ENCODE measurements at regions not wholly inside any gene's neighbourhood (a gene's known extent, or its start where the extent isn't known, plus 50 kb on each side); places are given as distances from the start of the nearest gene placed in this dataset.

DNA sequence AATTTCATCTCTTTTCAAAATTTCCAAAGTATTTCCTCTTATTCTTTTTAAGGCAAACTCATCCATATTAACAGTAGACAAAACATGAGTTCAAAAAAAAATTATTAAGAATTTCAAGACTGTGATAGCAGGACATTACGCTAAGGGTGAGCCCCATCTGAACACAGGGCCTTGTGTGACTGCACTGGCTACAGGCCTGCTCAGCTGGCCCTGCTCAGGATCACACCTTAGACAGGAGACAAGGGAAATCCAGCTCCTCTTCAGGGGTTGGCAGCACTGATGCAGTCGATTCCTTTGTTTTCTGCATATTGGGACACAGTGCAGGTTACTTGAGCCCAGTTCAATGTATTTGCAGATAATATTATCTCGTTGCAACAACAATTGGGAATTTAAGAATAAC lies 444.7 kb downstream of the PLK2 start:
- no peak for DNase-seq (ENCODE audit: low spot score in 2 of 2)
- no peaks in the 10 kb centered on the region for H3K9me3 ChIP-seq
- in situ Hi-C loops (cut with MboI; ENCODE audit: low sequenced_read_pairs) = no loop called here
- H3K27me3 ChIP-seq (ENCODE audit: low read depth) = no peaks in the 10 kb centered on the region
- H3K4me1 ChIP-seq = peaks cover 9% of the 10 kb centered on the region
- no peaks in the 10 kb centered on the region for H3K36me3 ChIP-seq (replicated peaks)
- no peak overlapping the region for H3K4me3 ChIP-seq

- Histone ChIP-seq H3K4me1 (peaks cover 9% of the 10 kb centered on the region), H3K9me3 (no peaks in the 10 kb centered on the region), H3K4me3 (no peak overlapping the region), H3K36me3 (replicated peaks) (no peaks in the 10 kb centered on the region), H3K27me3 (ENCODE audit: low read depth) (no peaks in the 10 kb centered on the region)
- DNase-seq (ENCODE audit: low spot score in 2 of 2) = no peak
- in situ Hi-C loops (cut with MboI; ENCODE audit: low sequenced_read_pairs) = no loop called here
These were observed 446.2 kb downstream of the PLK2 start for GRCh38 chr5:58013542-58014258.

GRCh38 chr5:58012801-58013315 lies 447.0 kb downstream of the PLK2 start:
- H3K4me3 ChIP-seq = no peak overlapping the region
- no peaks in the 10 kb centered on the region for H3K36me3 ChIP-seq (replicated peaks)
- H3K9me3 ChIP-seq = no peaks in the 10 kb centered on the region
- H3K27me3 ChIP-seq (ENCODE audit: low read depth) = no peaks in the 10 kb centered on the region
- peaks cover 8% of the 10 kb centered on the region for H3K4me1 ChIP-seq
- in situ Hi-C loops (cut with MboI; ENCODE audit: low sequenced_read_pairs) = no loop called here
- no peak for DNase-seq (ENCODE audit: low spot score in 2 of 2)

GRCh38 chr5:58012102-58012501 lies 447.8 kb downstream of the PLK2 start:
- Histone ChIP-seq H3K36me3 (replicated peaks) (no peaks in the 10 kb centered on the region), H3K4me1 (peaks cover under 1% of the 10 kb centered on the region), H3K27me3 (ENCODE audit: low read depth) (no peaks in the 10 kb centered on the region; the same call in 1 of the 2 replicates), H3K9me3 (no peaks in the 10 kb centered on the region), H3K4me3 (no peak overlapping the region)
- DNase-seq (ENCODE audit: low spot score in 2 of 2) = peak in 1 of 2 experiments; percentile 11
- in situ Hi-C loops (cut with MboI; ENCODE audit: low sequenced_read_pairs) = no loop called here

- in situ Hi-C loops (cut with MboI; ENCODE audit: low sequenced_read_pairs) = no loop called here
- H3K4me1 ChIP-seq = no peaks in the 10 kb centered on the region
- H3K27me3 ChIP-seq (ENCODE audit: low read depth) = no peaks in the 10 kb centered on the region; the same call in 1 of the 2 replicates
- no peak overlapping the region for H3K4me3 ChIP-seq
- no peaks in the 10 kb centered on the region for H3K36me3 ChIP-seq (replicated peaks)
- H3K9me3 ChIP-seq = no peaks in the 10 kb centered on the region
- DNase-seq (ENCODE audit: low spot score in 2 of 2) = no peak
These were observed 448.6 kb downstream of the PLK2 start for GRCh38 chr5:58011301-58011700.

DNA sequence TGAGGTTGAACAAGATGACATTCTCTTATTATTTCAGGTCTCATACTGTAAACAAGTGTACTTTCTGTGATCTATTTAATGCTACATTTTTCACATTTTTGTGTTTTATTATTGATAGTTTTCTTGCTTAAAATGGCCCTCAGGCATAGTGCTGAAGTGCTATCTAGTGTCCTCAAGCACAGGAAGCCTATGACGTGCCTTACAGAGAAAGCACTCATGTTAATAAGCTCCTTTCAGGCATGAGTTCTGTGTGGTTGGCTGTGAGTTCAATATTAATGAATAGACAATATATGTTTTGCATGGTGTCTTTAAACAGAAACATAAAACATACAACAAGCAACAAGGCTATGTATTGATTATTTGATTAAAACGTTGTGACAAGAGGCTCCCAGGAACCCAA lies 450.1 kb downstream of the PLK2 start:
- DNase-seq (ENCODE audit: low spot score in 2 of 2) = no peak
- in situ Hi-C loops (cut with MboI; ENCODE audit: low sequenced_read_pairs) = no loop called here
- Histone ChIP-seq H3K4me3 (no peak overlapping the region), H3K36me3 (replicated peaks) (no peaks in the 10 kb centered on the region), H3K27me3 (ENCODE audit: low read depth) (no peaks in the 10 kb centered on the region; the same call in 1 of the 2 replicates), H3K4me1 (no peaks in the 10 kb centered on the region), H3K9me3 (no peaks in the 10 kb centered on the region)

DNA sequence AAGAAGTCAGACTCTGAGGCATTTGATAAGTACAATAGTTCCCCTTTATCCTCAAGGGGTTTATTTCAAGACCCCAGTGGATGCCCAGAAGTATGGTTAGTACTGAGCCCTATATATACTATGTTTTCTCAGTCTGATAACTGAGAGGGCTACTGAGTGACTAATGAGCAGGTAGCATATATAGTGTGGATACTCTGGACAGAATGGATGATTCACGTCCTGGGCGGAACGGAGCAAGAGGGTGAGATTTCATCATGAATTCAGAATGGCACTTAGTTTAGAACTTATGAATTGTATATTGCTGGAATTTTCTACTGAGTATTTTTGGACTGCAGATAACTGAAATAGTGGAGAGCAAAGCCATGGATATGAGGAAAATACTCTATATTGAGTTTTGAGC lies 457.6 kb downstream of the PLK2 start:
- Histone ChIP-seq H3K4me1 (no peaks in the 10 kb centered on the region), H3K4me3 (no peak overlapping the region), H3K9me3 (no peaks in the 10 kb centered on the region), H3K36me3 (replicated peaks) (no peaks in the 10 kb centered on the region), H3K27me3 (ENCODE audit: low read depth) (no peaks in the 10 kb centered on the region)
- no peak for DNase-seq (ENCODE audit: low spot score in 2 of 2)
- in situ Hi-C loops (cut with MboI; ENCODE audit: low sequenced_read_pairs) = no loop called here

DNA sequence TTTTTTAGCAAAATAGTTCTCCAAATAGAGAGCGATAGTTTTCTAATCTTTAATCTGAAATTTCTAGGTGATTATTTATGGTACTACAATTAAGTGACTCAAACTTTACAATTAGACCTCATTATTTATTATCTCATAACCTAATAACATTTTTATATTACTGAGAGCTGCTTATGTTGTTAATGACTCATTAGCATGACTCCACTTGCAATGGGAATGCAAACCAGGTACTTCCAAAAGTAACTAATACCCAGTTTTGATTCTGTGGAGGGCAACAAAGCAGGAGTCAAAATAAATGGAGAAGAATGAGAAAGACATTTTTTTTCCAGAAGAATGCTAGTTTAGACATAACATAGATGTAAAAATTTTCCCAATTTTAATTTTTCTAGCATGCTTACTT lies 466.0 kb downstream of the PLK2 start:
- no peak for DNase-seq (ENCODE audit: low spot score in 2 of 2)
- Histone ChIP-seq H3K4me1 (no peaks in the 10 kb centered on the region), H3K36me3 (replicated peaks) (no peaks in the 10 kb centered on the region), H3K27me3 (ENCODE audit: low read depth) (no peaks in the 10 kb centered on the region), H3K4me3 (no peak overlapping the region), H3K9me3 (no peaks in the 10 kb centered on the region)
- in situ Hi-C loops (cut with MboI; ENCODE audit: low sequenced_read_pairs) = no loop called here

GRCh38 chr5:57989378-57989777 lies 470.5 kb downstream of the PLK2 start:
- Histone ChIP-seq H3K4me3 (no peak overlapping the region), H3K9me3 (no peaks in the 10 kb centered on the region), H3K4me1 (no peaks in the 10 kb centered on the region), H3K36me3 (replicated peaks) (no peaks in the 10 kb centered on the region), H3K27me3 (ENCODE audit: low read depth) (no peaks in the 10 kb centered on the region)
- no peak for DNase-seq (ENCODE audit: low spot score in 2 of 2)
- in situ Hi-C loops (cut with MboI; ENCODE audit: low sequenced_read_pairs) = no loop called here

DNA sequence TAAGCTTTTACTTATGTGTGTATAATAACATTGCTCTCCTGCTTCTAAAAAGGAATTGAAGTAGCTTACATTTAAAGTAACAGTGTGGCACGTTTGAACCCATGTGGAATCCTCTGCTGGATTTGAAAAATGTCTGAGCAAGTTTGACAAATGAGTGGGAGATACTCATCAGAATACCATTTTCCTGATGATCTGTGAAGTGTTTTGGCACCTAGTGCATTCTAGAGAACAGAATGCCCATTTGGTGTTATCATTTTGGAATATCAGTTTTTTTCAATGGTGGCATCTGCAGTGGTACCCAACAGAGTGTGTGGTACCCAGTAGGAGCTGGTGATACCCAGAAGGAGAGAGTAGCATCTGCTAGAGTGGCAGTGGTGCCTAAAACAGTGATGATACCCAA lies 471.1 kb downstream of the PLK2 start:
- in situ Hi-C loops (cut with MboI; ENCODE audit: low sequenced_read_pairs) = no loop called here
- H3K9me3 ChIP-seq = no peaks in the 10 kb centered on the region
- H3K4me3 ChIP-seq = no peak overlapping the region
- no peaks in the 10 kb centered on the region for H3K36me3 ChIP-seq (replicated peaks)
- no peak for DNase-seq (ENCODE audit: low spot score in 2 of 2)
- no peaks in the 10 kb centered on the region for H3K4me1 ChIP-seq
- H3K27me3 ChIP-seq (ENCODE audit: low read depth) = no peaks in the 10 kb centered on the region

GRCh38 chr5:57987552-57987951 lies 472.3 kb downstream of the PLK2 start:
- Histone ChIP-seq H3K27me3 (ENCODE audit: low read depth) (no peaks in the 10 kb centered on the region), H3K4me1 (no peaks in the 10 kb centered on the region), H3K36me3 (replicated peaks) (no peaks in the 10 kb centered on the region), H3K4me3 (no peak overlapping the region), H3K9me3 (no peaks in the 10 kb centered on the region)
- DNase-seq (ENCODE audit: low spot score in 2 of 2) = no peak
- in situ Hi-C loops (cut with MboI; ENCODE audit: low sequenced_read_pairs) = no loop called here

DNA sequence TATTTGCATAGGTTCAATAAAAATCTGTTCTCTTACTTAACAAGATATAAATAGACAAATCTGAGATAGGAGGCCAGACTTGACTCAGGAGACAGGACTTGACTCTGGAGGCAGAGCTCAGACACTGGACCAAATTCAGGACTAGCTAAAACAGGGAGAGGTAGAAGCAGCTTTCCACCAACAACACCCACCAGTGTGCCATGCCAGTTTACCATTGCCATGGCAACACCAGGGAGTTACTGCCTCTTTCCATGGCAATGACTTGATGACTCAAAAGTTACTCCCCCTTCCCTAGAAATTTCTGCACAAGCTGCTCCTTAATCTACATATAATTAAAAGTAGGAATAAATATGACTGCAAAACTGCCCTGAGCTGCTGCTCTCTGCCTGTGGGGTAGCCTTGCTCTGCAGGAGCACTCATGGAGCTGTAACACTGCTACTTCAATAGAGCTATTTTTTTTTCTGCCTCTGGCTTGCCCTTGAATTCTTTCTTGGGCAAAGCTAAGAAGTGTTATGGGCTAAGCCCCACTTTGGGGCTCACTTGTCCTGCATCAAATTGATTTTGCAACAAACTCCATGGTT lies 473.0 kb downstream of the PLK2 start:
- Histone ChIP-seq H3K4me1 (no peaks in the 10 kb centered on the region), H3K27me3 (ENCODE audit: low read depth) (no peaks in the 10 kb centered on the region), H3K4me3 (no peak overlapping the region), H3K36me3 (replicated peaks) (no peaks in the 10 kb centered on the region), H3K9me3 (no peaks in the 10 kb centered on the region)
- no peak for DNase-seq (ENCODE audit: low spot score in 2 of 2)
- in situ Hi-C loops (cut with MboI; ENCODE audit: low sequenced_read_pairs) = no loop called here

GRCh38 chr5:57983426-57983825 lies 476.5 kb downstream of the PLK2 start:
- Histone ChIP-seq H3K27me3 (ENCODE audit: low read depth) (no peaks in the 10 kb centered on the region), H3K36me3 (replicated peaks) (no peaks in the 10 kb centered on the region), H3K4me1 (no peaks in the 10 kb centered on the region), H3K9me3 (no peaks in the 10 kb centered on the region), H3K4me3 (no peak overlapping the region)
- in situ Hi-C loops (cut with MboI; ENCODE audit: low sequenced_read_pairs) = no loop called here
- DNase-seq (ENCODE audit: low spot score in 2 of 2) = no peak

DNA sequence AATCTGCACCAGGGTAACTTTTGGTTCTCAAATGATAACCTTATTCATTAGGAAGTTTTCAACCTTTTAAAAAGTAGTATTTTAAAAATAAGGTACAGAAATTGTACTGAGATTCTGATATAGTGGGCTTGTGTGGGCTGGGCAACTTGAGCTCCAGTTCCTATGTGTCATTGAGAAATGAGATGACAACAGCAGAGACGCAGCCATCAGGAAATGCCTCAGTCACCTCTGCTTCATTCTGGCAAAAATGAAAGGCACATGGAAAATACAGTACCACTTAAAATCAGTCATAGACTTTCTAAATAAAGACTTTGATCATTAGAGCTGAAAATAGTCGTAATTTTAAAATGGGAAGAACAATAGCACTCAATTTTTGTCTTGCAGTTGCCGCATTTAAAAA lies 480.2 kb downstream of the PLK2 start:
- no peak for DNase-seq (ENCODE audit: low spot score in 2 of 2)
- Histone ChIP-seq H3K36me3 (replicated peaks) (no peaks in the 10 kb centered on the region), H3K4me1 (no peaks in the 10 kb centered on the region), H3K9me3 (no peaks in the 10 kb centered on the region), H3K27me3 (ENCODE audit: low read depth) (no peaks in the 10 kb centered on the region), H3K4me3 (no peak overlapping the region)
- in situ Hi-C loops (cut with MboI; ENCODE audit: low sequenced_read_pairs) = no loop called here

All from HAP-1 (cell line).